ENCODE measurements at regions not wholly inside any gene's neighbourhood (a gene's known extent, or its start where the extent isn't known, plus 50 kb on each side); places are given as distances from the start of the nearest gene placed in this dataset.
"Not testable (repeated sequence)": the region's sequence is repeated elsewhere in the genome, so short reads cannot be mapped to it uniquely, and the experiment has no call there.

DNA sequence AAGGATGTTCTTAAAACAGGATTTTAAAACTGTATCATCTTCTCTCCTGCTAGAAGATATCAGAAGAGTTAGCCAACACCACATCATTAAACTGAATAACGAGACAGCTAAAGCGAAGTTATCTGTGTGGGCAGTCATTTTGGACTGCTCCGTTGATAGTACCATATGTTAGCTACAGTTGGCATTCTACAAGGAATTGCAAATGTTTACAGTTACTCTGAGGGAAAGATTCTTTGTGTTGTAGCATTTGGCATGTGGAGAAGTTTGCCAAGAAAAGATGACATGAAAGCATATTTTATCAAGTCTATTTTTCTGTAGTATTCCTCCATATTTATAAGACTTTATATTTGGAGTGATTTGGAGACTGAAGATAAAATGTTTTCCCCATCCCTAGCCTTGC, 464.4 kb upstream of the POM121L12 start:
- Histone ChIP-seq H3K4me3 (ENCODE audit: severe bottlenecking) (no peak overlapping the region), H3K4me1 (ENCODE audit: insufficient read depth, poor library complexity, severe bottlenecking) (no peaks in the 10 kb centered on the region), H3K36me3 (ENCODE audit: low read depth) (no peaks in the 10 kb centered on the region), H3K27me3 (ENCODE audit: insufficient read depth, poor library complexity, severe bottlenecking) (peaks cover 7% of the 10 kb centered on the region), H3K9me3 (ENCODE audit: severe bottlenecking) (no peaks in the 10 kb centered on the region), H3K27ac (ENCODE audit: poor library complexity, severe bottlenecking) (no peak overlapping the region)
- DNase-seq (ENCODE audit: low spot score) = no peak
- TF ChIP-seq, protein P1, sequence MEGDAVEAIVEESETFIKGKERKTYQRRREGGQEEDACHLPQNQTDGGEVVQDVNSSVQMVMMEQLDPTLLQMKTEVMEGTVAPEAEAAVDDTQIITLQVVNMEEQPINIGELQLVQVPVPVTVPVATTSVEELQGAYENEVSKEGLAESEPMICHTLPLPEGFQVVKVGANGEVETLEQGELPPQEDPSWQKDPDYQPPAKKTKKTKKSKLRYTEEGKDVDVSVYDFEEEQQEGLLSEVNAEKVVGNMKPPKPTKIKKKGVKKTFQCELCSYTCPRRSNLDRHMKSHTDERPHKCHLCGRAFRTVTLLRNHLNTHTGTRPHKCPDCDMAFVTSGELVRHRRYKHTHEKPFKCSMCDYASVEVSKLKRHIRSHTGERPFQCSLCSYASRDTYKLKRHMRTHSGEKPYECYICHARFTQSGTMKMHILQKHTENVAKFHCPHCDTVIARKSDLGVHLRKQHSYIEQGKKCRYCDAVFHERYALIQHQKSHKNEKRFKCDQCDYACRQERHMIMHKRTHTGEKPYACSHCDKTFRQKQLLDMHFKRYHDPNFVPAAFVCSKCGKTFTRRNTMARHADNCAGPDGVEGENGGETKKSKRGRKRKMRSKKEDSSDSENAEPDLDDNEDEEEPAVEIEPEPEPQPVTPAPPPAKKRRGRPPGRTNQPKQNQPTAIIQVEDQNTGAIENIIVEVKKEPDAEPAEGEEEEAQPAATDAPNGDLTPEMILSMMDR (IDR thresholded peaks at IDR 0.05; ENCODE audit: poor library complexity, severe bottlenecking) = no peak
- ATAC-seq (ENCODE audit: low read depth) = no peak

DNA sequence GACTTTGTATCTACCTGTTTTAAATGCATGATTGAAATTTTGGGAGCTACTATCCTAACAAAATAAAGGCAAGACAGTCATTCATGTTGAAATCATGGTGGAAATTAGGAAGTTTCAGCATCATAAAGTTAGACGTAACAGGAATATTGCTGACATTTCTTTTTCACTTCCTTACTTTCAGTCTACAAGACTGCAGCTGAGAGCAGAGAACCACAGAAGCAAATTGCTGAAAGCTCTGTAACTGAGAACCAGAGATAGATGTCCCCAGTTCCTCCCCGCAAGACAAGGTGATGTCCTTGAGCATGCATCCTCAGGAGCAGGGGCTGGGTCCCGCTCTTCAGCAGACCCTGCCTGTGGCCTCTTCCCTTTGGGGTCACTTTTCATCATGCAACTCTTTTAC, 466.3 kb upstream of the POM121L12 start:
- Histone ChIP-seq H3K4me3 (ENCODE audit: severe bottlenecking) (no peak overlapping the region), H3K36me3 (ENCODE audit: low read depth) (no peaks in the 10 kb centered on the region), H3K9me3 (ENCODE audit: severe bottlenecking) (no peaks in the 10 kb centered on the region), H3K27me3 (ENCODE audit: insufficient read depth, poor library complexity, severe bottlenecking) (peaks cover 6% of the 10 kb centered on the region), H3K4me1 (ENCODE audit: insufficient read depth, poor library complexity, severe bottlenecking) (no peaks in the 10 kb centered on the region), H3K27ac (ENCODE audit: poor library complexity, severe bottlenecking) (no peak overlapping the region)
- TF ChIP-seq, protein P1 (IDR thresholded peaks at IDR 0.05; ENCODE audit: poor library complexity, severe bottlenecking) = no peak
- DNase-seq (ENCODE audit: low spot score) (no peak), ATAC-seq (ENCODE audit: low read depth) (no peak)

DNA sequence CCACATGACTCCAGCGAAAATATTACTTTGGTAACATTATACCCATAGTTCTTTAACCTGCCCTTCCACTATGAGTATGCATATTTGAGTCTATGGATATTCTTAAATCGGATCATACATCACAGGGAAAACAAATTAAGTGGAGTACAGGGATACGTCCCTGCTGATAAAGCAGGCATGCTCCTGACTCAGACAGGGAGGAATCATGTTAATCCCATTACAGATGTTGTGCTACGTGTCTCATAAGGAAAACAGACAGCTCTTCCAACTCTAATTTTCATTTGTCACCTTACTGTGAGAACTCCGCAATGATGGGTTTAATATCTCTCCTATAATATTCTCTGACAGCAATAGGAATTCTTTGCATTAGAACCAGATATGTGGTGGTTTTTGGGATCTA, 469.5 kb upstream of the POM121L12 start:
- Histone ChIP-seq H3K4me1 (ENCODE audit: insufficient read depth, poor library complexity, severe bottlenecking) (no peaks in the 10 kb centered on the region), H3K27me3 (ENCODE audit: insufficient read depth, poor library complexity, severe bottlenecking) (peaks cover 6% of the 10 kb centered on the region), H3K9me3 (ENCODE audit: severe bottlenecking) (no peaks in the 10 kb centered on the region), H3K27ac (ENCODE audit: poor library complexity, severe bottlenecking) (no peak overlapping the region), H3K36me3 (ENCODE audit: low read depth) (no peaks in the 10 kb centered on the region), H3K4me3 (ENCODE audit: severe bottlenecking) (no peak overlapping the region)
- no peak for DNase-seq (ENCODE audit: low spot score)
- no peak for ATAC-seq (ENCODE audit: low read depth)
- TF ChIP-seq, protein P1 (IDR thresholded peaks at IDR 0.05; ENCODE audit: poor library complexity, severe bottlenecking) = no peak

DNA sequence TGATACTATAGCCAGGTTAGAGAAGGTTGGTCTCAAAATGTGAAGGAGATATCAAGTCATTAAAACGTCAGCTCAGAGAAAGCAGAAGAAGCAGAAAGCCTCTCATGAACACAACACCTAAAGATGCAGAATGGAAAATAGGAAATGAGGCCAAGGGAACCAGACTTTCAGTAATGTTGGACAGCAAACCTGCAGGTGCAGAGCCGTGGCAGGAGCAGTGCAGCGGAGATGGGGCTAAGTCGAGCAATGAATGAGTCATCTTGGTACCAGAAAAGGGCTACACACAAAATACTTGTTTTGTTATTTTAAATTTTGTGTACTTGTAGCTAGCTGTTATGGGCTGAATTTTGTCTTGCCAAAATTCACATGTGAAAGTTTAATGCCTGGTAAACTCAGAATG, 479.6 kb upstream of the POM121L12 start:
- no peaks in the 10 kb centered on the region for H3K9me3 ChIP-seq (ENCODE audit: severe bottlenecking)
- no peak overlapping the region for H3K4me3 ChIP-seq (ENCODE audit: severe bottlenecking)
- no peaks in the 10 kb centered on the region for H3K4me1 ChIP-seq (ENCODE audit: insufficient read depth, poor library complexity, severe bottlenecking)
- peaks cover 4% of the 10 kb centered on the region for H3K27me3 ChIP-seq (ENCODE audit: insufficient read depth, poor library complexity, severe bottlenecking)
- no peaks in the 10 kb centered on the region for H3K36me3 ChIP-seq (ENCODE audit: low read depth)
- H3K27ac ChIP-seq (ENCODE audit: poor library complexity, severe bottlenecking) = no peak overlapping the region
- no peak for DNase-seq (ENCODE audit: low spot score)
- no peak for ATAC-seq (ENCODE audit: low read depth)
- TF ChIP-seq, protein P1 (IDR thresholded peaks at IDR 0.05; ENCODE audit: poor library complexity, severe bottlenecking) = no peak

DNA sequence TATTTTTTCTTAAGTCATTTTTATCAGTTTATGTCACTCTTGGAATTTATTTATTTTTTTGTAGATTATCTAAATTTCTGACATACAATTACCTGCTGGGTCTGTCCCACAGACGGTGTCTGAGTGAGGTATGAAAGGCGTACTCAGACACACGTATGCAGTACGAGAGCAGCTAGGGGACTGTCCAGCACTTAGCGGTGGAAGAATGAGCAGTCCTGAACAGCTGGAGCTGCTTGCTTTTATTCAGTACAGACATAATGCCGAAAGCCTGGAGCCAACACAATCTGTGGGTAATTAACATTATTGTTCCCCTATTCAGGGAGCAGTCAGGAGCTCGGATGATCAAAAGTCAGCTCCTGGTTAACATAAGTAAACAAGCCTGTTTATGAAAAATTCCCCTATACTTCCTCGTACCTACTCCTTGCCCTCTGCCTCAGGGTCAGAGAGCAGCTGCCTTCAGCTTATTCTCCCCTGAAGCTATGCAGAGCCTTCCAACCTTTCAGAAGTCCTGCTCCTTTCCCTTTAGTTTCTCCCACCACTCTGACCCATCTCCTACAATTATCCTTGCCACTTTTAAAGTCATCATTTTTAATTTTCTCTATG, 488.0 kb upstream of the POM121L12 start:
- TF ChIP-seq, protein P1 (IDR thresholded peaks at IDR 0.05; ENCODE audit: poor library complexity, severe bottlenecking) = no peak

DNA sequence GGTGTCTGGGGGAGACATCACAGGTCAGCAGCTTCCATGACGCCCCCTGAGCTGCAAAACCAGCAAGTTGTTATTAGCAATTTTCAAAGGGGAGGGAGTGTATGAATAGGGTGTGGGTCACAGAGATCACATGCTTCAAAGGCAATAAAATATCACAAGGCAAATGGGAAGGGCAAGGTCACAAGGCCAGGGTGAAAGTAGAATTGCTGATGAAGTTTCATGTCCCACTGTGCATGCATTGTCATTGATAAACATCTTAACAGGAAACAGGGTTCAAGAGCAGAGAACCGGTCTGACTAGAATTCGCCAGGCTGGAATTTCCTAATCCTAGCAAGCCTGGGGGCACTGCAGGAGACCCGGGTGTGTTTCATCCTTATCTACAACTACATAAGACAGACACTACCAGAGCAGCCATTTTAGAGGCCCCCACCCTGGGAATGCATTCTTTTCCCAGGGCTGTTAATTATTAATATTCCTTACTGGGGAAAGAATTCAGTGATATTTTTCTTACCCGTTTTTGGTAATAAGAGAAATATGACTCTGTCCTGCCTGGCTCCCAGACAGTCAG, 494.2 kb upstream of the POM121L12 start:
- H3K36me3 ChIP-seq (ENCODE audit: low read depth); H3K27me3 ChIP-seq (ENCODE audit: insufficient read depth, poor library complexity, severe bottlenecking); H3K9me3 ChIP-seq (ENCODE audit: severe bottlenecking); ATAC-seq (ENCODE audit: low read depth); H3K4me3 ChIP-seq (ENCODE audit: severe bottlenecking); DNase-seq (ENCODE audit: low spot score); H3K27ac ChIP-seq (ENCODE audit: poor library complexity, severe bottlenecking); H3K4me1 ChIP-seq (ENCODE audit: insufficient read depth, poor library complexity, severe bottlenecking): not testable (repeated sequence)

More for the DNA sequence above, 488.0 kb upstream of the POM121L12 start:
- no peaks in the 10 kb centered on the region for H3K27me3 ChIP-seq (ENCODE audit: insufficient read depth, poor library complexity, severe bottlenecking)
- H3K9me3 ChIP-seq (ENCODE audit: severe bottlenecking) = no peaks in the 10 kb centered on the region
- no peak overlapping the region for H3K4me3 ChIP-seq (ENCODE audit: severe bottlenecking)
- no peak overlapping the region for H3K27ac ChIP-seq (ENCODE audit: poor library complexity, severe bottlenecking)
- no peaks in the 10 kb centered on the region for H3K4me1 ChIP-seq (ENCODE audit: insufficient read depth, poor library complexity, severe bottlenecking)
- H3K36me3 ChIP-seq (ENCODE audit: low read depth) = no peaks in the 10 kb centered on the region
- no peak for DNase-seq (ENCODE audit: low spot score)
- no peak for ATAC-seq (ENCODE audit: low read depth)

All from RWPE2 (cell line).